MM.1S (cell line): ENCODE measurements at regions not wholly inside any gene's neighbourhood (a gene's known extent, or its start where the extent isn't known, plus 50 kb on each side); places are given as distances from the start of the nearest gene placed in this dataset.

Experiments
- DNase-seq: peaks from one replicate; pipeline ENCODE4 v3.0.0-alpha.2; 2015
- H2AFZ ChIP-seq: fragments of 300-600 bp; sonication (generic); 2 replicates; pipeline ENCODE4 v1.6.0; 2016; ENCODE audit warnings: antibody characterized with exemption, low read length
- H3F3A ChIP-seq: fragments of 300-600 bp; sonication (generic); 2 replicates; pipeline ENCODE4 v1.6.1; 2016; ENCODE audit warnings: mild to moderate bottlenecking, antibody characterized with exemption, low read length, moderate library complexity, mixed read lengths; ENCODE audit not compliant: insufficient read depth
- H3K27ac ChIP-seq: fragments of 300-600 bp; sonication (generic); 2 replicates; pipeline ENCODE4 v1.5.1; 2016; ENCODE audit warnings: mild to moderate bottlenecking, low read length
- H3K27me3 ChIP-seq: fragments of 300-600 bp; sonication (generic); replicated peaks from 2 replicates; pipeline ENCODE4 v1.6.0; 2016; ENCODE audit warnings: low read length; ENCODE audit not compliant: insufficient read depth
- H3K36me3 ChIP-seq: fragments of 300-600 bp; sonication (generic); replicated peaks from 2 replicates; pipeline ENCODE4 v1.6.1; 2016; ENCODE audit warnings: mild to moderate bottlenecking, low read length, mixed read lengths; ENCODE audit not compliant: insufficient read depth
- H3K4me1 ChIP-seq: fragments of 300-600 bp; sonication (generic); 2 replicates; pipeline ENCODE4 v1.6.1; 2016; ENCODE audit warnings: low read length, mixed read lengths
- H3K4me2 ChIP-seq: fragments of 300-600 bp; sonication (generic); 2 replicates; pipeline ENCODE4 v1.6.0; 2016; ENCODE audit warnings: low read depth, low read length
- H3K4me3 ChIP-seq: fragments of 300-600 bp; sonication (generic); 2 replicates; pipeline ENCODE4 v1.5.1; 2016; ENCODE audit warnings: low read length, mixed read lengths
- H3K79me2 ChIP-seq: fragments of 300-600 bp; sonication (generic); 2 replicates; pipeline ENCODE4 v1.6.1; 2016; ENCODE audit warnings: mixed run types, low read length, mixed read lengths
- H3K9ac ChIP-seq: fragments of 300-600 bp; sonication (generic); 2 replicates; pipeline ENCODE4 v1.6.1; 2016; ENCODE audit warnings: low read length, mixed read lengths
- H3K9me2 ChIP-seq: fragments of 300-600 bp; sonication (generic); replicated peaks from 2 replicates; pipeline ENCODE4 v1.6.1; 2016; ENCODE audit warnings: mild to moderate bottlenecking, low read length, mixed read lengths; ENCODE audit not compliant: insufficient read depth
- H3K9me3 ChIP-seq: fragments of 300-600 bp; sonication (generic); replicated peaks from 2 replicates; pipeline ENCODE4 v1.6.1; 2016; ENCODE audit warnings: mild to moderate bottlenecking, low read length, mixed read lengths; ENCODE audit not compliant: insufficient read depth
- H4K20me1 ChIP-seq: fragments of 300-600 bp; sonication (generic); 2 replicates; pipeline ENCODE4 v1.6.1; 2016; ENCODE audit warnings: mild to moderate bottlenecking, low read length, moderate library complexity, mixed read lengths; ENCODE audit not compliant: insufficient read depth
- EZH2 ChIP-seq: fragments of 300-600 bp; sonication (generic); optimal IDR thresholded peaks from 2 replicates; pipeline ENCODE3; 2017; ENCODE audit warnings: low read depth, mild to moderate bottlenecking, antibody characterized with exemption, low read length, mixed read lengths
- EZH2phosphoT487 ChIP-seq: fragments of 300-600 bp; sonication (generic); IDR thresholded peaks from 2 replicates; pipeline ENCODE4 v1.6.1; 2018; ENCODE audit warnings: antibody characterized with exemption, low read length
- TF ChIP-seq, protein P1 (sequence below): fragments of 300-600 bp; sonication (generic); IDR thresholded peaks from 2 replicates; pipeline ENCODE4 v1.5.1; 2016; ENCODE audit warnings: antibody characterized with exemption, low read length, mixed read lengths

GRCh38 chr12:93041416-93041815, 112.3 kb upstream of the EEA1 start:
- Histone ChIP-seq H3K4me2 (no peak overlapping the region), H2AFZ (no peak overlapping the region), H3K9me3 (no peaks in the 10 kb centered on the region), H3F3A (no peaks in the 10 kb centered on the region), H3K79me2 (no peaks in the 10 kb centered on the region), H3K36me3 (no peaks in the 10 kb centered on the region), H4K20me1 (no peaks in the 10 kb centered on the region), H3K4me3 (no peak overlapping the region), H3K27me3 (no peaks in the 10 kb centered on the region), H3K9ac (no peak overlapping the region), H3K9me2 (no peaks in the 10 kb centered on the region), H3K27ac (no peak overlapping the region), H3K4me1 (no peaks in the 10 kb centered on the region)
- no peak for DNase-seq
- TF ChIP-seq EZH2phosphoT487, result no peak

DNA sequence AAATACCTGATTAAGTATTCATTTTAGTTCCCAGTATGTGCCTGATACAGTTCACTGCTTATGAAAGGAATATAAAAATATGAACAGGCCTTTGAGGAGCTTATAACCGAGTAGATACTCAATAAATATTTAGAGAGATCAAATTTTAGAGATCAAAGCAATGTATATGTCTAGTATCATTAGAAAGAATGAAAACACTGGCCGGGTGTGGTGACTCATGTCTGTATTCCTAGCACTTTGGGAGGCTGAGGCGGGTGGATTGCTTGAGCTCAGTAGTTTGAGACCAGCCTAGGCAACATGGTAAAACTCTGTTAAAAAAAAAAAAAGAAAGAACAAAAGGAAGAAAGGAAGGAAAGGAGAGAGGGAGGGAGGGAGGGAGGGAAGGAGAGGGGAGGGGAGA, 113.2 kb upstream of the EEA1 start:
- DNase-seq, result no peak

DNA sequence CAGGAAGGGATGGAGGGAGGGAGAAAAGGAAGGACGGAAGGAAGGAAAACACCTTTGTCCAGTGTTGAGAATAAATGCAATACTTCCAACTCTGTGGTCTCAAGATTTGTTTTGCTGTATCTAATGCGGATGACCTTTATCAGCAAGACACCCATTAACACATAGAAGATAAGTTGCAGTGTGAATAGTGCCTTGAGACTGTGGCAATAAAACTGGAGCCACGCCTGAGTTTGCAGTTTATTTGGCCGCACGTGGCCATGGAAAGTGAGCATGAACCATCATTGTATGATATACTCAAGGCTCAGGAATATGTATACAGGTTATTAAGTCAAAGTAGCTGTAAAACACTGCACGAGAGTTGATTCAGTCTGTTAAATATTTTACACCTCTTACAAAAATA, 113.6 kb upstream of the EEA1 start:
- H3F3A ChIP-seq, result no peaks in the 10 kb centered on the region
- H3K4me2 ChIP-seq, result no peak overlapping the region
- no peak overlapping the region for H3K27ac ChIP-seq
- no peak overlapping the region for H3K4me3 ChIP-seq
- H3K4me1 ChIP-seq, result no peaks in the 10 kb centered on the region
- no peaks in the 10 kb centered on the region for H3K27me3 ChIP-seq
- H3K9me3 ChIP-seq, result no peaks in the 10 kb centered on the region
- no peak for DNase-seq
- no peak overlapping the region for H2AFZ ChIP-seq
- TF ChIP-seq, protein P1, sequence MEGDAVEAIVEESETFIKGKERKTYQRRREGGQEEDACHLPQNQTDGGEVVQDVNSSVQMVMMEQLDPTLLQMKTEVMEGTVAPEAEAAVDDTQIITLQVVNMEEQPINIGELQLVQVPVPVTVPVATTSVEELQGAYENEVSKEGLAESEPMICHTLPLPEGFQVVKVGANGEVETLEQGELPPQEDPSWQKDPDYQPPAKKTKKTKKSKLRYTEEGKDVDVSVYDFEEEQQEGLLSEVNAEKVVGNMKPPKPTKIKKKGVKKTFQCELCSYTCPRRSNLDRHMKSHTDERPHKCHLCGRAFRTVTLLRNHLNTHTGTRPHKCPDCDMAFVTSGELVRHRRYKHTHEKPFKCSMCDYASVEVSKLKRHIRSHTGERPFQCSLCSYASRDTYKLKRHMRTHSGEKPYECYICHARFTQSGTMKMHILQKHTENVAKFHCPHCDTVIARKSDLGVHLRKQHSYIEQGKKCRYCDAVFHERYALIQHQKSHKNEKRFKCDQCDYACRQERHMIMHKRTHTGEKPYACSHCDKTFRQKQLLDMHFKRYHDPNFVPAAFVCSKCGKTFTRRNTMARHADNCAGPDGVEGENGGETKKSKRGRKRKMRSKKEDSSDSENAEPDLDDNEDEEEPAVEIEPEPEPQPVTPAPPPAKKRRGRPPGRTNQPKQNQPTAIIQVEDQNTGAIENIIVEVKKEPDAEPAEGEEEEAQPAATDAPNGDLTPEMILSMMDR, result no peak
- TF ChIP-seq EZH2phosphoT487 (no peak), EZH2 (no peak)
- H3K9me2 ChIP-seq, result no peaks in the 10 kb centered on the region
- no peaks in the 10 kb centered on the region for H3K36me3 ChIP-seq
- no peaks in the 10 kb centered on the region for H4K20me1 ChIP-seq
- no peak overlapping the region for H3K9ac ChIP-seq
- no peaks in the 10 kb centered on the region for H3K79me2 ChIP-seq

More for the DNA sequence above, 113.2 kb upstream of the EEA1 start:
- no peaks in the 10 kb centered on the region for H3K27me3 ChIP-seq
- no peak overlapping the region for H3K9ac ChIP-seq
- no peaks in the 10 kb centered on the region for H3K9me2 ChIP-seq
- H3F3A ChIP-seq, result no peaks in the 10 kb centered on the region
- TF ChIP-seq EZH2 (no peak), EZH2phosphoT487 (no peak)
- TF ChIP-seq, protein P1, result no peak
- H2AFZ ChIP-seq, result no peak overlapping the region
- no peak overlapping the region for H3K4me3 ChIP-seq
- H3K4me2 ChIP-seq, result no peak overlapping the region
- H3K9me3 ChIP-seq, result no peaks in the 10 kb centered on the region
- no peaks in the 10 kb centered on the region for H3K79me2 ChIP-seq
- H3K36me3 ChIP-seq, result no peaks in the 10 kb centered on the region
- no peaks in the 10 kb centered on the region for H3K4me1 ChIP-seq
- H4K20me1 ChIP-seq, result no peaks in the 10 kb centered on the region
- H3K27ac ChIP-seq, result no peak overlapping the region

GRCh38 chr12:93043192-93043876, 114.2 kb upstream of the EEA1 start:
- Histone ChIP-seq H3K4me3 (no peak overlapping the region), H3K27me3 (no peaks in the 10 kb centered on the region), H3K4me1 (no peaks in the 10 kb centered on the region), H4K20me1 (no peaks in the 10 kb centered on the region), H3K4me2 (no peak overlapping the region), H3K36me3 (no peaks in the 10 kb centered on the region), H3K9me2 (no peaks in the 10 kb centered on the region), H3F3A (no peaks in the 10 kb centered on the region), H3K79me2 (no peaks in the 10 kb centered on the region), H3K27ac (no peak overlapping the region), H2AFZ (no peak overlapping the region), H3K9ac (no peak overlapping the region), H3K9me3 (no peaks in the 10 kb centered on the region)
- no peak for DNase-seq
- TF ChIP-seq EZH2 (no peak), EZH2phosphoT487 (no peak)
